Activated naive CD4-positive, alpha-beta T cell treated with anti-CD3 and anti-CD28 coated beads, Interleukin-2, amount 50 U/mL, for 16 hours (primary cell): ENCODE measurements at regions not wholly inside any gene's neighbourhood (a gene's known extent, or its start where the extent isn't known, plus 50 kb on each side); places are given as distances from the start of the nearest gene placed in this dataset.
"Not testable (repeated sequence)": the region's sequence is repeated elsewhere in the genome, so short reads cannot be mapped to it uniquely, and the experiment has no call there.

Source experiments
- DNase-seq: peaks from one replicate; pipeline ENCODE4 v3.0.0-alpha.2; 2020

DNA sequence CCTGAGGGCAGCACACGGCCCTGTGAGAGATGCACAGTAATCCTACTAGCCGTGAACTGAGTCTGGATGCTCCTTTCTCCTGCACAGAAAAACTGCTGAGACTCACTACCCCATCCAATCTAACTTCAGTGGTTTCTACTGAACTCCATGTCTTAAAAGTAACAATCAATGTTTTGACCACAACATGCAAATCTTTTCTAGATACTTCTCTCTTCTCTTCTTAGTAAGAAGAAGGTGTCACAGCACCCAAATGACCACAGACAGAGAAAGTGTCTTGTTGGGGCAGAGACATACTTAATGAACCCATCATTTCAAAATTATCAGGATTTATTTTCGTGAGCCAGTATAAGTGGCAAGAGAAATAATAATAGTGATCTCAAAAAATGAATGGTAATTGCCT, 285.8 kb upstream of the MEF2C start:
- no peak for DNase-seq

DNA sequence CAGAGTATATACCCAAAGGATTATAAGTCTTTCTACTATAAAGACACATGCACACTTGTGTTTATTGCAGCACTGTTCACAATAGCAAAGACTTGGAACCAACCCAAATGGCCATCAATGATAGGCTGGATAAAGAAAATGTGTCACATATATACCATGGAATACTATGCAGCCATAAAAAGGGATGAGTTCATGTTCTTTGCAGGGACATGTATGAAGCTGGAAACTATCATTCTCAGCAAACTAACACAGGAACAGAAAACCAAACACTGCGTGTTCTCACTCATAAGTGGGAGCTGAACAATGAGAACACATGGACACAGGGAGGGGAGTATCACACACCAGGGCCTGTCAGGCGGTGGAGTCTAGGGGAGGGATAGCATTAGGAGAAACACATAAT, 281.7 kb upstream of the MEF2C start:
- not testable (repeated sequence) for DNase-seq

DNA sequence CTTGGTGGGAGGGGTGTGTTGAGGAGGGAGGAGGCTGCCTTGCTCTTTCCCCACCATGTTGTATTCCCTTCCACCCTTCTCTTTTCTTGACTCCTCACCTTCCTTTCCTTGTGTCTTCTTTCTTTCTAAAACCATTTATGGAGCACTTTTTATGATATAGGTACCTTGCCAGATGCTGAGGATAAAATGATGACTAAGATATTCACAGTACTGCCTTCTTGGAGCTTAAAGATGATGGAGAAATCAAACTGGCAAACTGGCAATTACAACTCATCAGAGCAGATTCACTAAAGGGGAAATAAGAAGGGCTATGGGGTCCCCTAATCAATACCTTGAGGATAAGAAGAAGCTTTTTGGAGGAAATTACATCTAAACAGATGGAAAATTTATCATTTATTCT, 273.2 kb upstream of the MEF2C start:
- DNase-seq = no peak

DNA sequence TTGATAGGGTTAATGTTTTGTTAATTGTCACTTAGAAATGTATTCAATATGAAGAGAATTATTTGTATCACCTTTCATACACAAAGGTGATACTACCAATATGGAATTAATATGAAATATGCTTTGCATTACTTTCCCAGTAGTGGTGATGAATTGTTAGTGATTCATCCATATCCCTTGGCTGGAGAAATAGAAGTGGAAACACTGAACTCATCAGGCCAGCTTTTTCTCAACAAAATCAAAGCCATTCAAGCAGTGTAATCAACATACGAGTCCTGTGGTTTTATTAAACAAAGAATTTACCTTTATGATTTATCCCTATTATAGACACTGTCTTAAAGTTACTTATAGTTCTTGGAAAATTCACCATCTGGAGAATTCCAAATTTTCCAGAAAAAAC, 264.0 kb upstream of the MEF2C start:
- DNase-seq = no peak

DNA sequence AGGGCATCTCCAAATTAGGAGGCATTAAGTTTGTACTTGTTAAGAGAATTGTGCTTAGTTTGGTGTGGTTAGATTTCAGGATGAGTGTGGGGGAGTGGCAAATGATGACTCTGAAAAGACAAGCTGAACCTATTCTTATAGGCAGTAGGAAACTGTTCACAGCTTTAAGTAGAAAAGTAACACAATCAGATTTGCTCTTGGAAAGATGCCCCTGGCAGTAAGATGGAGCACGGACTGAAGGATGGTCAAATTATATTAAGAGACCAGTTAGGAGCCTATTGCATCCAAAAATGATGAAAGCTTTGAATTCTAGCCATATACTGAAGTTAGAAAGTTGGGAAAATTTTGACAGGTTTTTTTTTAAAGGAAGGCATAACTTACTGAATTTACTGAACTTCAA, 254.2 kb upstream of the MEF2C start:
- no peak for DNase-seq

DNA sequence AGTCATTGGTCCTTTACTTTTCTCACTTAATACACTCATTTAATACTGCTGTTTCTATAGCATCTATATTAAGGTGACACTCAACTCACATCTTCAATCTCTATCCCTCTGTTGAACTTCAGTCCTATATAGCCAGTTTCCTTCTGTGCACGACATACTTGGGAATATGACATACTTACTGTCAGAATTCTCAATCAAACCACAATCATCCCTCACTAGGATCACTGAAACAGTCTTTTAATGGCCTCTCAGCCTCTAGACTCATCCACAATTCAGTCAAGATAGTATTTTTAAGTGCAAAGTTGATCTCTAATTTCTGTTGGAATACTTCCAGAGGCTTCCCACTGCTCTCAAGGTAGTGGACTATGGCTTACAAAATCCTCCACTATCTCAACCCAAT, 251.0 kb upstream of the MEF2C start:
- DNase-seq = no peak

DNA sequence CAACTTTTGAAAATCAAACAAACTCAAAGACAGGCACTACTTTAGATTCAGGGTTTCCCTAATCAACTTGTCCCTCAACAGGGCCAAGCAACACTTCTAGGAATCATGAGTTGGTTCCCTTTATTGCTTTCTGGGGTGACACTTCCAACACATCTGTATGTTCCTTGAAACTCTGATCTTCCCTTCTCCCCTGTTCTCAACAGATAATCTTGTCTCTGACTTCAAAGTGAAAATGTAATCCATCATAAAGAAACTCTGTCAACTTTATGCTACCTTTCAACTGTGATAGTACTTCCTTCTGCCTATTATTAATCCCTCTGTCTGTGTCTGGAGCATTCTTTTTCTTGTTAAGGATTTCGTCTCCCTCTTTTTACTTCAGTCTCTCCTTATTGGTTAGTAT, 250.1 kb upstream of the MEF2C start:
- no peak for DNase-seq

DNA sequence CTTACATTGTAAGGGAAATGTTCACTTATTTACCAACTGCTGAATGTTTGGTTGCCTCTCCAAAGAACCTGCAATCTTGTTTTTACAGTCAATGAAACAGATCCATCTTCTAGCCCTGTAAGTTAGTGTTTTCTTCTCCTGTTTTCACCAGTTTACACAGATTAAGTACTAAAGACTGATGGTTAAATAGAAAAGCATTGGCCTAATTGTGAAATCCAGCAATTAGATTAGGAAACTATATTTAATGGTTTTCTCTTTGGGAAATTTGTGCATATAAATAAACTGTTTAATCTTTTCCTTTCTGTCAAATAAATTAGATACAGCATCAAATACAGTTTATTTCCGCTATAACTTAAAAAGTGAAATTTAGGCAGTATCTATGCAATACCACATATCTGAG, 247.9 kb upstream of the MEF2C start:
- no peak for DNase-seq

DNA sequence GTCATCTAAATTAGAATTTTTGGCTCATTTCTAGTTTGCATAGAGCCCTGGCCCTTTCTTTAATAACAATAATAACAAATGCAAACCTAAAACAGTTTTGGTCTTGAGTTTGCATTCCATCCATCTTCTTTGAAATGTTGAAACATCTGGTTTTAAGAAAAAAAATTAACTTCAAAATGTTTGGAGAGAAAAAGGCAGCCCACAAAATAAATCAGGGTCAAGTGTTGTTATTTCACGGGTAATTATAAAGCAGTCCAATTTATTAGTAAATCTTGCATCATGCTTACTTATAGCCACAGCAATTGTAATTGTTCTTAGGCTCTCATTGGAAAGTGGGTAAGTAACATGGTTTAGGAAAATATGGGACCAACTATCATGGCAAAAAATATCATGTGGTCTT, 247.0 kb upstream of the MEF2C start:
- DNase-seq = no peak

DNA sequence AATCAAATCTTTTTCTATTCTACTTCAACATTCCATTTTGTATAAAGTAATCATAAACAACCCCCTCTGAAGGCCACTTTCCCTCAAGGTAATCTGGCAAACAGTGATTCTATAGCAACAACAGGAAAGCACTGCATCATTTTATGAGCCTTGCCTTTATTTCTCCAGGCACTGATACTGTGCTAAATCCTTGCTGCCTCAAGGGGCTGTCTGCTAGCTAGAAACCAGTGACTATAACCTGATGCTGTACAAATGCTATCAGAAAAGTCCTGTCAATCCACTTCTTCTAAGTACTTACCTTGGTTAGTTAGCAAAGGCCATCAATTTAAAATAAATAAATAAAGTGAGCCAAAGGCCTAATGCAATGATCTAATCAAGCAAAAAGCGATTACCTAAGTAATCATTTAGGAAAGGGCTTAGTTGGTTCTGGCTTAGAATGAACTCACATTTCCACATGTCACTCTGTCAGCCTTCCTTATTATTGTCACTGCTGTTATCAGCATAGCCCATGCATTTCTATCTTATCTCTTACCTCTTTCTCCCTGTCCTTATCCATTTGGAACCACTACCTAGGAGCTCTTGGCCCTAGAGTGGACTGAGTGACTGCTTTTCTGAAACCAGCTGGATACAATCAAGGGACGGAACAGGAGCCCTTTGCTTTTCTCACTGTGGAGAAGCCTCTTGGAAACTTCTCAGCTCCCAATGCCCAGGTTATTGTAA, 246.1 kb upstream of the MEF2C start:
- no peak for DNase-seq

DNA sequence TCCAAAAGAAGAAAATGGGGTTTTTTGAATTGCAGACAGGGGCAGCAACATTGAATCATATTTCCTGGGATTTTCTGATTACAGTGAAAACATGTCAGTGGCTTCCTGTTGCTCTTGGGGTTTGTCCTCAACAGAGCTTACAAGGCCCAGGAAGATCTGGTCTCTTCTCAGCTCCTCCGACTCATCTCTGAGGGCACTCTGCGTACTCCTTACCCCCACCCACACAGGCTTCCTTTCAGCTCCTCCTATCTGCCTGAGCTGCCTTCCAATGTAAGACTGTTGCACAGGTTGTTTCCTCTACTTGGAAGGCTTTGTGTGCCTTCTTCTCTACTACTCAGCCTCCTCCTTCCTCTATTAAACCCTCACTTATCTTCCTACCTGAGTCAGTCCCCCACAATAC, 245.1 kb upstream of the MEF2C start:
- DNase-seq = no peak

DNA sequence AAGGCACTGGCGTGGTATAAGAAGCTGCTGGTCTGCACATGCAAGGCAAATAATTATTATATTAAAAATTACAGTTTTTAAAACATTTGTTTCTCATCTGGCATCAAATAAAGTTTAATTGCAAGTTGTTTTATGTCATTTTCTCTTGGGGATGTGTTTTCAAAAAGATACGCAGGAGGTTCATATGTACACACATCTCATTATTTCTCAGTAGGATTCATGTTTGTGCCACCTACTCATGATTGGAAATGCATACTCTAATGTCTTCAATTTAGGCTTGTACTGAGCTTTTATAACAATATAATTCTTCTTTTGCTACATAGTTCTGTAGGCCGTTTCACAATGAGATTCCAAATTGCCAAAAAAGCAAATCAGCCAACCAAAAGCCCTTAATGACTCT, 244.2 kb upstream of the MEF2C start:
- no peak for DNase-seq

DNA sequence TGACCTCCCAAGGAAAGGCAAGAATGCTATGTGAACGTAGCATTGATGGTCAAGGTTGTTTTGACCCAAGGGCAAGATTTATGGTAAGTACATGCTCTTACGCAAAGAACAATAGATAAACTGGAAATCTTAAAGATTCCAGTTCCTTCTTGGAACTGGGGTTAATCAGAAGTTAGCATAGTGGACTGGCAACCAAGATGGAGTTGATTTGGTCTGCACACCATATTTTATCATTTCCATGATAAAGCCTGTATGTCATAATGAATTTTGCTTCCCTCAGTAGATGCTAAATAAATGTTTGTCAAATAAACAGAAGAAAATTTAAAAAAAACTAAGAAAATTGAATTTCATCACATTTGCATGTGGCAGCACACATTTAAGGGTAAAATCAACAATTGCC, 242.4 kb upstream of the MEF2C start:
- no peak for DNase-seq

DNA sequence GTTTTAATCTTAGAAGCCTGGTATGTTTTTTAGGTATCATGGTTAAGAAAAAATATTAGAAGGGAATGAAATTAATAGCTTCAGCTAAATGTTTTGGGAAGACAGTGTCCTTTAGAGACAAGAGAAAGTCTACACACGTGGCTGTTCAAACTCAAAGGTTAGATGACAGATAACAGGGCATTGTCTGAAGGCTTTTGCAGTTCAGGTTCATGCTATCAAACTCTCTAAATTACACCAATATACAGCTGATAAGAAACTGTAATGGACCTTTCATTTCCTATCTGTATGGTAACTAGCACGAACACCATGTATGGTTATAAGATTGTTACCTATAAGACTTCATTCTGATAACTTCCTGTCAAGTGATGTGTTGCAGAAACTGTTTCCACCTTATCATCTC, 240.6 kb upstream of the MEF2C start:
- no peak for DNase-seq

DNA sequence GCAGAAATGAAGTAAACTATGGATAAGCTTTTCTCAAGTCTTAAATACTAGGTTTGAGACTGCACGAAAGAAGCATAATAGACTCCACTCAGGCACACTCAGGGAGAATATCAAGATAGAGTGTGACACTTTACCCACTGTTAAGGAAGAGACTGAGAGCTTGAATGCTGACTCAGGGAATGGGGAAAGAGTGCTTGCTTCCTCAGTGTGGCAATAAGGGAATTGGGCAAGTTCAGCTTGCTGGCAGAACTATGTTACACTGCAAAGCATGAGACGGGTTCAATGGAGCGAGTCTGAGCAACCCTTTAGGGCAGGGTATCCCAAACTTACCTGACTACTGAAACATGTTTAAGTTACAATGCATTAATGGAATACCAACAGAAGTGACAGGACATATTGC, 237.7 kb upstream of the MEF2C start:
- no peak for DNase-seq

DNA sequence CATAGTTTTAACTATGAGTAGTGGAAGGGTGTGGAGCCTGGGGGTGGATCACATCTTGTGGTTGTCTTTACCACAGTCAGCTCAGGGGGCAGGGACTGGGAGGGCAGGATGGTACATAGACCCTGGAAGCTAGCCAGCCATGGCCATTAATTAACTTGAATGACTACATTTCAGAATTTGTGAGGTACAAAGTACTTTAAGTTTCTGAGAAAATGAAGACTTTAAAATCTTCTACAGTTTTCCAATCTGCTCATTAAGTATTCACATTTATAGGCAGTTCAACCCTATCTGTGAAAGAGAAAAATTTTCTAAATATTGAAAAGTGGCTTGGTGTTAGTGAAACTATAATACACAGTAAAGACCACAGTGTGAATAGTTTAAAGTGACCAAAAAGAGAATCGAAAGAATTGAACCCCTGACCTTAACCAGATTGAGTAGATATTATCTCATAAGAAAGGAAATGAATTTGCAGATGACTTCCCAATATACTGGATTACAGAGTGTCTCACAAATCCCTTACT, 234.2 kb upstream of the MEF2C start:
- no peak for DNase-seq

DNA sequence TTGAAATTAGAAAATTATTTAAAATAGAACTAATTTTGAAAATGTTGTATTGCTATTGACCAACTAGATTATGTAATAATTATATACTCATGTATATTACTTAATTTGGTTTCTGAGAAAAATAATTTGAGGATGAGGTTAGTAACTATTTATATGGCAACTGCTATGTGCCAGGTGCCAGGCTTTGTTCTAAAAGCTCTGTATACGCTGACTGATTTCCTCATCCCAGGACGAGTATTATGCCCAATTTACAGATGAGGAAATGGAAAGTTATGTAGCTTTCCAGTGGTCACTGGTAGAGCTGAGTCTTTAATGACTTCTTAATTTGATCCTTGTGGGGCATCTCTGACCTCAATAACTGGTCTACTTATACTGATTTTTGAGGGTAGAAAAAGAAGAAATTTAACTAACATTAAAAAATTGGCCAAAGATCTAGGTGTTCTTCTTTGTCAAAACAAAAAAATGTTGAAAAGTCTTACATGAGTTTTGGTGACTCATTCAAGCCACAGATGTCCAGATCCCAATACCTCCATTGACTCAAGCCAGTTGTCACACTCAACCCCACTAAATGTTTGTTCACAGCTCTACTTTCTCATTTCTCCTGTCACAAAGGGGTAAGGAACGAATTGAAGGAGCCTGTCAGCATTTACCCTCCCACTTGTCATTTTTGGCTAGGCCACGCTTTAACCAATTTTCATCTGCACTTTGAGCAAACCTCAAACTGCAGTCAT, 228.1 kb upstream of the MEF2C start:
- no peak for DNase-seq

DNA sequence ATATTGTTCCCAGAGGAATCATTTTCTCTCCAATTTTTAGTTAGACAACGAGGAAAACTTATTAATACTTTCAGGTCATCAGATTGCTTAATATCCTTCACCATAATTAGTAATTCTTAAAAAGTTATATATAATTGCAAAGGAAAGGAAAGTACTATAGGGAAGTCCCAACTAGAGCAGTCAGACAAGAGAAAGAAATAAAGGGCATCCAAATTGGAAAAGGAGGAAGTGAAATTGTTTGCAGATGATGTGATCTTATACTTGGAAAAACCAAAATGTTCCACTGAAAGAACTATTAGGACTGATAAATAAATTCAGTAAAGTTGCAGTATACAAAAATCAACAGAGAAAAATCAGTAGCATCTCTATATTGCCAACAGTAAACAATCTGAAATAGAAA, 223.5 kb upstream of the MEF2C start:
- no peak for DNase-seq

DNA sequence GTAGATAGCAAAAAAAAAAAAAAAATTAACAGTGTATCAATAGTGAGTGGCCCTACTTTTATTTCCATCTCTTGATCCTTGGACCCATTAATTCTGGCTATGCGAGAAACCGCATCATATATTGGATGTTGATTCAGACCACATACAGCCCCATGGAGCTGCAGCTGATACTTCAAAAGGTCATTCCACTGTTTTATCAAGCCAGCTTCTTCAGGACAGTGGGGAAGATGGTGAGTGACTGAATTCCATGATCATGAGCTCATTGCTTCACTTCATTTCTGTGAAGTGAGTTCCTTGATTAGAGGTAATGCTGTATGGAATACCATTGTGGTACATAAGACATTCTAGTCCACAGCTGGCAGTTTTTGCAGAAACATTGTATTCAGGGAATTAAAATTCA, 222.9 kb upstream of the MEF2C start:
- DNase-seq = no peak

DNA sequence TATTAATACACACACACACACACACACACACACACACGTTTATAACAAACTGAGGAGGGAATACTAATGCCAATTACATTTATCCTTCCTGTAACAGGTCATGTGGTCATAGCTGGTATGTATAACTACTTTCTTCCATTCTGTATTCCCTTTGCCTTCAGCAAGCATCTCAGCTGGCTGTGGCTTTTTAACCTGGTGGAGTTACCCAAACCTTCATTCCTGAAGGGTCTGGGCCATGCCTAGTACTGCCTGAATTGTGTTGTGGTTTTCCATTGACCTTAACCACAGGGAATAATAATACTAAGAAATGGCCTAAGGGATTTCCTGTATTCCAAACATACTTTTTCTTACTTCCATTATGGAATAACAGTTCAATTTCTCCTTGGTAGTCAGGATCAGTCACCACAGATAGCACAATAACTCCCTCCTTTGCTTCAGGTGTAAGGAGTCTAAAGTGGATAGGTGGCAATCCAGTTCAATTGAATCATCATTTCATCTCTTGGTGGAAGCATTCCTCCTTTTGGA, 222.2 kb upstream of the MEF2C start:
- DNase-seq = no peak

DNA sequence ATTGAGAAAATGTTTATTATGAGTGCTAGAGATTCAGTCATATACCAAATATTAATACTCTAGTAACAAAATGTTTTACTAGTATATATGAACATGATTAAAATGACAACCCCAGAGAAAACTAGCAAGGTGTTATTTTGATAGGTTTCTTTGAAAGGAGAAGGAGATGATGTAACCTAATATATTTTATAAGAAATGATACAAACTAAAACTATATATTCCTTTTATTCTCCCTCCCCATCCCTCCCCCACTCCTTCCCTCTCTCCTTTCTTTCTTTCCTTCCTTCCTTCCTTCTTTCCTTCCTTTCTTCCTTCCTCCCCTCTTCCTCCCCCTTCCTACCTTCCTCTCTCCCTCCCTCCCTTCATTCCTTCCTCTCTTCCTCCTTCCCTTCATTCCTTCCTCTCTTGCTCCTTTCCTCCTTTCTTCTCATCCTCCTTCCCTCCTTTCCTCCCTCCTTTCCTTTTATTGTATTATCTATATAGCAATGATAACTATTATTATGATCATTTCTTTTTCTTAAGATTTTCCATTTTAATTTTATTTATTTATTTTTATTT, 215.3 kb upstream of the MEF2C start:
- DNase-seq = no peak

DNA sequence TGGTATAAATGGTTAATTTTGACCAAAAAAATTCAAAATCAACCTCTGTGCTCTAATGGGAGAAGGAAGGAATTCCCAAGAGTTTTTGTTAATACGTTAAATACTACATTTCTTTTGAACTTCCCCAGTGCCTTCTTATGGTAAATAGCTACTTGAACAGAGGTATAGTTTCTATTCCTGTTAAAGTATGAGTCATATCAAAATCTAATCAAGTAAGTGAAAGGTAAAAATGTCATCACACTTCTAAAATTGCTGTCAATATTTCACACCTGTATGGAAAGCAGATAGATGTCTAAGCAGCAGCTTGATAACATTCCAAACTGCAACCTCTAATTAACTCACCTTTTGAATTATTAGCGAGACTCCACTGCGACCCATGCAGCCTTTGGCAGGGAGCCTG, 214.1 kb upstream of the MEF2C start:
- DNase-seq = no peak

DNA sequence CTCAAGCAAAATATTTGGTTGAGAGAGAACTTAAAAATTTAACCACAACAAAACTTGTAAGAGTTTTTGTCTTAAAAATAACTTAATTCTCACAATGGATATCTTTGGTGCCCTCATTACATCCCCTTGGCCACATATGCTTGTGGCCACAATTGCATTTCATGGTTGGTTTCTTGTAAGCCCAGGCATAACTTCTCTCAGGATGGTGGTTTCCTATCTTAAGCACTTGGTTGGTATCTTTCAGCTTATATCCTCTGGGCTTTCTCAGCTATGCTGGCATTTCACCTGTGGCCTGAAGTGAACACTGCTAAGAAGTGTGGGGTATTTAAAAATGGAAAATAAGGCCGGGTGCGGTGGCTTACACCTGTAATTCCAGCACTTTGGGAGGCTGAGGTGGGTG, 212.4 kb upstream of the MEF2C start:
- no peak for DNase-seq

DNA sequence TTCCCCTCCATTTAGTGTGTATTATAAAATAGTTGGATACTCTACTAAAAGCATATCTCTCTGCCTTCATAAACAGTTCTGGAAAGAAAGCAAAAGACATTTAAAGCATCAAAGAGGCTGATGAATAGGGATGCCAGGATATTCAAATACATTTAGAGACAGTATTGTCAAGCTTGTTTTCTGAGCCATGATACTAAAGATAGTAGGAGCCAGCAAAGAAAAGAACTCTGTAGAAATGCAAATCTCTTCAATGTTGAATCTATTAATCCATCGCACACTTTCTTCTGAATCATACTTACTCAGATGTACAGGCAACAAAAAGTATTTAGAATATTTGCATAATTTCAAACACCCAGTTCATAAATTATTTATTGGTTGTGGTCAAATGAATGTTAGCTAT, 207.1 kb upstream of the MEF2C start:
- no peak for DNase-seq
